Endothelial cell of umbilical vein (primary cell): ENCODE measurements at regions not wholly inside any gene's neighbourhood (a gene's known extent, or its start where the extent isn't known, plus 50 kb on each side); places are given as distances from the start of the nearest gene placed in this dataset.

ENCODE experiments used
- BruUV-seq: library from RNA; stranded (reverse); fragments of 400-500 nt; replicated peaks from 2 replicates; lab custom pipeline; 2021; lab: Mats Ljungman, UMichigan
- CTCF ChIA-PET: fragments of 300-600, 350-600 bp; sonication (Branson Sonifier 250); formaldehyde crosslinking; loops from one replicate; lab custom pipeline; 2021; ENCODE audit warnings: antibody characterized with exemption, inconsistent platforms; lab: Charles Lee
- POLR2A ChIA-PET: fragments of 300-600, 350-600 bp; sonication (Branson Sonifier 250); formaldehyde crosslinking; loops from one replicate; lab custom pipeline; 2021; ENCODE audit warnings: antibody characterized with exemption, inconsistent platforms; lab: Charles Lee
- DNase-seq: peaks from one replicate; pipeline ENCODE4 v3.0.0-alpha.2; 2011; ENCODE audit warnings: low read depth, low spot score
- FAIRE-seq: peaks from 2 replicates; lab custom pipeline; 2011; peaks lifted over from hg19 to GRCh38; lab: Jason Lieb, UNC
- H2AFZ ChIP-seq: 2 replicates; pipeline ENCODE4 v1.6.0; 2012; ENCODE audit warnings: low read depth, low read length, control low read depth, inconsistent platforms
- H3K27ac ChIP-seq: 2 replicates; pipeline ENCODE4 v1.5.1; 2011; ENCODE audit warnings: low read depth, mild to moderate bottlenecking, control low read depth, low read length, moderate library complexity; ENCODE audit not compliant: insufficient read depth
- H3K27me3 ChIP-seq, 2 experiments: 2 replicates each; pipeline versions ENCODE4 v1.6.0 to v1.6.1; 2011; ENCODE audit warnings: low read length in 2 of 2, mixed read lengths in 1 of 2; ENCODE audit not compliant: control insufficient read depth in 2 of 2, insufficient read depth in 2 of 2
- H3K36me3 ChIP-seq, 2 experiments: 2 replicates in 1 of 2; 3 replicates in 1 of 2; pipeline ENCODE4 v1.5.1; 2011; ENCODE audit warnings: low read length in 2 of 2, mild to moderate bottlenecking in 1 of 2, moderate library complexity in 1 of 2; ENCODE audit not compliant: control insufficient read depth in 2 of 2, insufficient read depth in 2 of 2; ENCODE audit errors: extremely low read depth in 1 of 2
- H3K4me1 ChIP-seq: 3 replicates; pipeline ENCODE4 v1.5.1; 2011; ENCODE audit warnings: mild to moderate bottlenecking, low read length; ENCODE audit not compliant: control insufficient read depth, insufficient read depth; ENCODE audit errors: extremely low read depth
- H3K4me2 ChIP-seq: 2 replicates; pipeline ENCODE4 v1.6.1; 2011; ENCODE audit warnings: low read length, control low read depth, mixed read lengths; ENCODE audit not compliant: insufficient read depth
- H3K4me3 ChIP-seq, 3 experiments: fragments of 200-600 bp in 1 of 3; sonication (generic), shearing (Covaris generic) in 1 of 3; replicated peaks in 1 of 3; 2 replicates each; pipeline ENCODE4 v1.5.1; 2011 to 2016; ENCODE audit warnings: control low read depth in 3 of 3, low read length in 3 of 3, mild to moderate bottlenecking in 2 of 3, inconsistent platforms in 1 of 3, low read depth in 1 of 3, moderate library complexity in 1 of 3; ENCODE audit not compliant: insufficient read depth in 1 of 3
- H3K79me2 ChIP-seq: 2 replicates; pipeline ENCODE4 v1.6.0; 2012; ENCODE audit warnings: low read length, inconsistent platforms; ENCODE audit not compliant: control insufficient read depth, insufficient read depth
- H3K9ac ChIP-seq: replicated peaks from 2 replicates; pipeline ENCODE3; 2011; ENCODE audit warnings: low read length, control low read depth; ENCODE audit not compliant: insufficient read depth; ENCODE audit errors: extremely low read depth
- H3K9me1 ChIP-seq: replicated peaks from 3 replicates; pipeline ENCODE4 v1.6.0; 2011; ENCODE audit warnings: mild to moderate bottlenecking, low read length; ENCODE audit not compliant: control insufficient read depth, insufficient read depth; ENCODE audit errors: extremely low read depth
- H3K9me3 ChIP-seq: replicated peaks from 2 replicates; pipeline ENCODE4 v1.5.1; 2012; ENCODE audit warnings: low read length, inconsistent platforms; ENCODE audit not compliant: control insufficient read depth, insufficient read depth
- H4K20me1 ChIP-seq: replicated peaks from 2 replicates; pipeline ENCODE3; 2011; ENCODE audit warnings: mild to moderate bottlenecking, low read length; ENCODE audit not compliant: control insufficient read depth, insufficient read depth; ENCODE audit errors: extremely low read depth
- EZH2 ChIP-seq: IDR thresholded peaks from 2 replicates; pipeline ENCODE4 v1.6.1; 2012; ENCODE audit warnings: borderline replicate concordance, low read depth, mild to moderate bottlenecking, moderate library complexity, low read length, inconsistent platforms; ENCODE audit not compliant: severe bottlenecking
- FOS ChIP-seq: IDR thresholded peaks from 2 replicates; pipeline ENCODE4 v1.6.1; 2011; ENCODE audit warnings: mild to moderate bottlenecking, low read length, moderate library complexity, borderline replicate concordance; ENCODE audit not compliant: insufficient read depth
- GATA2 ChIP-seq: IDR thresholded peaks from 2 replicates; pipeline ENCODE4 v1.7.0; 2011; ENCODE audit warnings: low read depth, mild to moderate bottlenecking, moderate library complexity, mixed read lengths, low read length; ENCODE audit not compliant: insufficient read length, insufficient read depth
- JUN ChIP-seq: IDR thresholded peaks from 2 replicates; pipeline ENCODE4 v1.6.1; 2011; ENCODE audit warnings: borderline replicate concordance, low read depth; ENCODE audit not compliant: insufficient read length, insufficient read depth
- MYC ChIP-seq: IDR thresholded peaks from one replicate; pipeline ENCODE4 v1.6.1; 2011; ENCODE audit warnings: mild to moderate bottlenecking, low read depth, low read length
- POLR2A ChIP-seq: IDR thresholded peaks from 2 replicates; pipeline ENCODE4 v1.6.1; 2012; ENCODE audit warnings: low read depth, mild to moderate bottlenecking, control low read depth, low read length
- POLR2AphosphoS5 ChIP-seq: IDR thresholded peaks from 2 replicates; pipeline ENCODE4 v1.6.1; 2012; ENCODE audit warnings: low read depth, mild to moderate bottlenecking, control low read depth, low read length, moderate library complexity; ENCODE audit not compliant: insufficient read depth
- dilution Hi-C: fragments of 300-500 bp; cut with MboI; formaldehyde crosslinking; loops from one replicate; pipeline ENCODE4 v1.15.0; 2019; ENCODE audit warnings: low sequenced_read_pairs; ENCODE audit not compliant: extremely low pct_ligation_motif_present
- intact Hi-C: fragments of 100-400 bp; cut with micrococcal nuclease; formaldehyde crosslinking; loops from one replicate; pipeline ENCODE4 v1.10.0; 2022
- TF ChIP-seq, protein P1 (sequence below): IDR thresholded peaks from 2 replicates; pipeline ENCODE4 v1.6.1; 2011; ENCODE audit not compliant: insufficient read depth, insufficient read length
- TF ChIP-seq, protein P2 (sequence below), 2 donors: IDR thresholded peaks; 1 replicate in 1 of 2; 2 replicates in 1 of 2; pipeline ENCODE4 v1.5.1; 2011; ENCODE audit warnings: low read length in 2 of 2, mild to moderate bottlenecking in 2 of 2, moderate library complexity in 2 of 2, control low read depth in 1 of 2, inconsistent platforms in 1 of 2, low read depth in 1 of 2; ENCODE audit not compliant: insufficient read depth in 1 of 2; ENCODE audit errors: extremely low read depth in 1 of 2

- H3K36me3 ChIP-seq = no peaks in the 10 kb centered on the region
- no peaks in the 10 kb centered on the region for H3K27me3 ChIP-seq
- dilution Hi-C loops = no loop called here
- no peak overlapping the region for H3K4me2 ChIP-seq
- no TSS peak for BruUV-seq
- H2AFZ ChIP-seq = no peak overlapping the region
- no peaks in the 10 kb centered on the region for H3K79me2 ChIP-seq
- intact Hi-C loops = no loop called here
- DNase-seq = no peak
- no peaks in the 10 kb centered on the region for H3K4me1 ChIP-seq
- no peak overlapping the region for H3K9ac ChIP-seq
- FAIRE-seq = no peak
- no peaks in the 10 kb centered on the region for H4K20me1 ChIP-seq
- H3K4me3 ChIP-seq = no peak overlapping the region
- ChIA-PET POLR2A (no interaction called here), CTCF (no interaction called here)
- TF ChIP-seq POLR2A = no peak
- TF ChIP-seq, protein P1, sequence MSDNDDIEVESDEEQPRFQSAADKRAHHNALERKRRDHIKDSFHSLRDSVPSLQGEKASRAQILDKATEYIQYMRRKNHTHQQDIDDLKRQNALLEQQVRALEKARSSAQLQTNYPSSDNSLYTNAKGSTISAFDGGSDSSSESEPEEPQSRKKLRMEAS = no peak
- no peak for TF ChIP-seq FOS
- TF ChIP-seq POLR2AphosphoS5 = no peak
- TF ChIP-seq EZH2 = no peak
- no peak for TF ChIP-seq GATA2
- TF ChIP-seq MYC = no peak
- TF ChIP-seq, protein P2, sequence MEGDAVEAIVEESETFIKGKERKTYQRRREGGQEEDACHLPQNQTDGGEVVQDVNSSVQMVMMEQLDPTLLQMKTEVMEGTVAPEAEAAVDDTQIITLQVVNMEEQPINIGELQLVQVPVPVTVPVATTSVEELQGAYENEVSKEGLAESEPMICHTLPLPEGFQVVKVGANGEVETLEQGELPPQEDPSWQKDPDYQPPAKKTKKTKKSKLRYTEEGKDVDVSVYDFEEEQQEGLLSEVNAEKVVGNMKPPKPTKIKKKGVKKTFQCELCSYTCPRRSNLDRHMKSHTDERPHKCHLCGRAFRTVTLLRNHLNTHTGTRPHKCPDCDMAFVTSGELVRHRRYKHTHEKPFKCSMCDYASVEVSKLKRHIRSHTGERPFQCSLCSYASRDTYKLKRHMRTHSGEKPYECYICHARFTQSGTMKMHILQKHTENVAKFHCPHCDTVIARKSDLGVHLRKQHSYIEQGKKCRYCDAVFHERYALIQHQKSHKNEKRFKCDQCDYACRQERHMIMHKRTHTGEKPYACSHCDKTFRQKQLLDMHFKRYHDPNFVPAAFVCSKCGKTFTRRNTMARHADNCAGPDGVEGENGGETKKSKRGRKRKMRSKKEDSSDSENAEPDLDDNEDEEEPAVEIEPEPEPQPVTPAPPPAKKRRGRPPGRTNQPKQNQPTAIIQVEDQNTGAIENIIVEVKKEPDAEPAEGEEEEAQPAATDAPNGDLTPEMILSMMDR (IDR thresholded peaks at IDR 0.05; ENCODE audit: extremely low read depth in 1 of 2, insufficient read depth in 1 of 2, low read depth in 1 of 2, low read length in 2 of 2) = no peak
- TF ChIP-seq JUN = no peak
- H3K9me1 ChIP-seq = no peaks in the 10 kb centered on the region
- no peaks in the 10 kb centered on the region for H3K9me3 ChIP-seq
- H3K27ac ChIP-seq = no peak overlapping the region
Observed at GRCh38 chr3:28590216-28590615, 241.6 kb upstream of the AZI2 start.
